NCI-H2081 treated with DMSO at 0.1 percent for 48 hours (cell line): ENCODE measurements at regions not wholly inside any gene's neighbourhood (a gene's known extent, or its start where the extent isn't known, plus 50 kb on each side); places are given as distances from the start of the nearest gene placed in this dataset.

ENCODE experiments used
- DNase-seq: peaks from one replicate; lab custom pipeline; 2025; lab: John Stamatoyannopoulos, UW

DNA sequence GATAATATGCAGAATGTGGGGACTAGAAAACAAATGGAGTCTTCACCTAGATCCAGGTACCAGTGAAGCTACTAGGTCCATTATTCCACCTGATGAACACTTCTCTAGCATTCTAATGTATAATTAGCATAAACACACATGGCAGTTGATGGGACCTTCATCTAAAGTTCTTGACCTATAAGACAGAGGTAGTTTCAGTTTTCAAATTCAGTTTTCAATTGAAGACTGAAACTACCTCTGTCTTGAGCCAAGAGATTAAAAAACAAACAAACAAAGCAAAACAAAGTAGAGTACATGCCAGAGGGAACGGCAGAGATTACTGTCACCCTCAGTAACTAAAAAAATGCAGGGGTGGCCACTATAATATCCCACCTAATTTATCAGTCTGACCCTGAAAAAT is 199.9 kb upstream of the NEIL3 start:
- DNase-seq: no peak

DNA sequence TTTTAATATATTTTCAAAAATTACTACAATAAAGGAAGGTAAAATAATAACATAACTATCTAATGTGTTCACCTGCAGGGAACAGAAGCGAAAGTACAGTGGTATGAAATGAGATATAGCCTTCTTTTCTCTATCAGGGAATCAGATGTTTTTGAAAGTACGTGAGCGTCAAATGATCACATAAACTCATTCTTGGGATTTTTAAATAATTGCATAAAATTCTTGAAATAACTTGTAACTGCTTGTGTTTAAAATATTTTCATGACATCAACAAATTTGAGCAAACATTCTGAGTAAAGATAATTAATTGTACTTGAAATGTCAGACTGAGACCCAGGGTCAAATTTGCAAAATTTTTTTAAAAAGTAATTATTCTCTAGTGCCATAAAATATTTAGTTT is 193.5 kb upstream of the NEIL3 start:
- DNase-seq: no peak

GRCh38 chr4:177117256-177117655 is 192.4 kb upstream of the NEIL3 start:
- no peak for DNase-seq

DNA sequence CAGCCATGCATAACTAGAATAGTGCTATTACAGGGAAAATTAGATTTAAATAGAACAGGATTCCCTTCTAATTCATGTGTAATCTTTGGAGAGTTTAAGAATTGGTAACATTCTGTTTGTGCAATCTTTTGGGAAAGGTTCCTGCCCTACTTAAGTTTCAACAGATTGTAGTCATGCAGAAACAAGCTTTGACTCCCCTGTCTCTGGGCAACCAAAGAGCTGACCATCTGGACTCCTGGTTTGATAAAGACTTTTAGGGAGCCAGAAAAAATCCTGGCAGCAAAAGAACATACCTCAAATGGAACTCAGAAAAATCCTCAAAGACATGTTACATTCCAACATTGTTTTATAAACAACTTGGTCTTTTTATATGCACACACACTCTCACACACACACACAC is 191.1 kb upstream of the NEIL3 start:
- no peak for DNase-seq

DNA sequence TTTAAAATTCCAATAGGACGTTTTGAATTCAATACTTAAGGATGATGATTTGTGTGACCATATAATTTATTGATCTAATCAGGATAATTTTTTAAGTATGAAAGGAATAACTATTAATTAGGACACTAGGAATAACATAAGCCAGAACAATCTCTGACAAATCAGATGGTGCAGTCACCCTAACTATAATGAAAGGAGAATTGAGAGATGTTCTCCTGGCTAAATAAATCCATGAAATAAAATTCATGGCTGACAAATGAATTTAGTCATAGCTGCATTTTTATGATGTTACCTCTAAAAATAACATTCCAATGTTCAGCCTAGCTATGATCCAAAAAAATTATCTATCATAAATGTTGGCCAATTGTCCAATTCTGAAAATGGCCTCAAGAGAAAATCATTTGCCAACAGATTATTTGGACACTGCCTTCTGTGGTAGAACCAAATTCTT is 190.6 kb upstream of the NEIL3 start:
- DNase-seq: no peak

- DNase-seq: no peak
Measured at GRCh38 chr4:177119691-177120090, 190.0 kb upstream of the NEIL3 start.

DNA sequence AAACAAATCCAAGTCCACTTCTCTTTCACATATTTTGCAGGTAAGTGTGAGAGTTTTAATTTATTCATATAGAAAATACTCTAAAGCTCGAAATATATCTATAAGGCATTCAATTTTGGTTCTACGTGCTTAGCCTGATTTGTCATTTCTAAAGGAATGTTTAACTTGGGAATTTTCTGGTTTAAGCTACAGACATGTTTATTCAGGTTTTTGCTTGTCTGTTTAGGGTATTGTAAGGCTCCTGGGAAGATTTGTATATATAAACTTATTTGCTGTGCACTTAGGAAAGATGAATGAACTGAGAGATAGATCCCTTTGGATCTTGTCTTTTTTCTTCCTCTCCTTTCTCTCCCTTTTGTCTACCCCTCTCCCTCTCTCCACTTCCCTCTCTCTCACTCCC is 185.9 kb upstream of the NEIL3 start:
- no peak for DNase-seq

GRCh38 chr4:177124349-177125064 is 185.2 kb upstream of the NEIL3 start:
- DNase-seq: no peak

- no peak for DNase-seq
Measured at GRCh38 chr4:177125656-177126055, 184.0 kb upstream of the NEIL3 start.

GRCh38 chr4:177127658-177128057 is 182.0 kb upstream of the NEIL3 start:
- DNase-seq: no peak

DNA sequence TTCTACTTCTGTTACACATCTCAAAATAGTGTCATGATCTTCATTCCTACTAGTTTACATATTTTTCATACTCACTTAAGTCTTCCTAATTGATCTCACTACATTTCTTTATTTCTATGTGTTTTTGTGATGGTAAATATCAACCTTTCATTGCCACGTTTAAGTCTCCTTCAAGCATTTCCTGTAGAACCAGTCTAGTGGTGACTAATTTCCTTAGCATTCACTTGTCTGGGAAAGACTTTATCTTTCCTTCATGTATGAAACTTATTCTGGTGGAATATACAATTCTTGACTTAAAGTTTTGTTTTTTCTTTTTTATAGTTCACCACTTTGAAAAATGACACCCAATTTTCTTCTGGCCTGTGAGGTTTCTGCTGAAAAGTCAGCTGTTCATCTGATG is 181.4 kb upstream of the NEIL3 start:
- DNase-seq: no peak

DNA sequence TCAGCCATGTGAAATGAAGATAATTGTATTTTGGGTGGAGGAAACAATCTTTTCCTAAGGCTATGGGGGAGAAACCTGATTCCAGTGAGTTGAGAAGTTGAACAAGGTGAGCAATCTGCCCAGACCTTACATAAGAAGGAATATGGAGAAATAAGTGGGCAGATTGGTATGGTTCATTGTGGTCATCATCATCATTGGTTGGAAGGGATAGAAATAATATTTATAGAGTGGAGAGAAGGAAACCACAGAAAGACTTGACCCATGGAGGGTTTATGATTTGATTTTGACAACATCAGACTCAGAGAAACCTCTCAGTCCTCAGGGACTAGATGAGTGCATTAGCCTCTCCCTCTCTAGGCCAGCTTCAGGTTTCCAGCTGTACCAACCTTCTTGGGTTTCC is 177.9 kb upstream of the NEIL3 start:
- no peak for DNase-seq

DNA sequence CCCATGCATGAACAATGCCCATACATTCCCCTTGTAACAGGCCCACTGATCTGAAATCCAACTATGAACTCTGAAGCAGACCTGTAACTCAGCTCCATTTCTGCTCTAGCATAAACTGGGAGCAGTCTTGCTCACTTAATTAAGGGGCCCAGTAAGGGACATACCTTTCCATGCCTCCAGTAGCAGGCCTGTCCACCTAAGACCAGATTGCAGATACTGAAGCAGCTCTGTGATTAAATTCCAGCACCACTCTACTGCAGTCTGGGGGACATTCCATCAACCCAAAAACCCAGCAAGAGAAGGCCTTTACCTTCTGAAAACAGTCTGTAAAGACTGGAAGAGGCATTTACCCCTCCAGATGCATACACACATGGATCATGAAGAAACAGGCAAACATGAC is 162.0 kb upstream of the NEIL3 start:
- no peak for DNase-seq

DNA sequence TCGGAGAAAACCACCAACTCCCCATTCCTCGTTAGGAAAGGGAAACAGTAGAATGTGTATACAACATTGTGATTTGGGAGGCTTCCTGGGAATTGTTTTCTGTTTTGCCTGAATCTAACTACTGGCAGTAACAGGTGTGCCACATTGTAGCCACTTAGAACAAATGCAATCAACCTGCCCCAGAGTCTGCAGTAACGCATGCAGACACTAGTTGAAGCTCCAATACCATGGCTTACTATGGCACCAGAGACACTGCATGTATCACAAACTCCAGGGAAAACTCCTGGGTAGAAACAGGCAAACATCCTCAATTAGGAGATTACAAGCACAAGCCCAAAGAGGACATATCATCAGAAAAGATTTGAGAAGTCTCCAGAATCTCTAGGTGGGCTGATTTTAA is 154.2 kb upstream of the NEIL3 start:
- DNase-seq: no peak

DNA sequence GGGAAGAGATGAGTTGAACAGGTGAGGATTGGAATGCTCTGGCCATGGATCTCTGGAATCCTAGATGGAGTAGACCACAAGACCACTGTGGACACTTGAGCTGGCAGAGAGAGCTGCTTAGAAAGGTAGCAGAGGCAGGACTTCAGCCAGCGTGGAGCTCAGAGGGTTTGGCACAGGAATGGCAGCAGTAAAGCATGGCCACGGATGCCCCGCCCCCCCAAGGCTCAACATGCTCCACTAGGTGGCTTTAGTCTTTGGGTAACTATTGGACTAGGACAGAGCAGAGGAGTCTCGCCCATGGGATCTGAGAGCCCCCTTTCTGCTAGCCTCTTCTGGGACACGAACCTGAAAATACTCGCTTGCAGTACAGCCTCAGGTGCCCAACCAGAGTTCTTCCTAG is 150.1 kb upstream of the NEIL3 start:
- no peak for DNase-seq

GRCh38 chr4:177161781-177162180 is 147.9 kb upstream of the NEIL3 start:
- no peak for DNase-seq

GRCh38 chr4:177163532-177163931 is 146.1 kb upstream of the NEIL3 start:
- no peak for DNase-seq

DNA sequence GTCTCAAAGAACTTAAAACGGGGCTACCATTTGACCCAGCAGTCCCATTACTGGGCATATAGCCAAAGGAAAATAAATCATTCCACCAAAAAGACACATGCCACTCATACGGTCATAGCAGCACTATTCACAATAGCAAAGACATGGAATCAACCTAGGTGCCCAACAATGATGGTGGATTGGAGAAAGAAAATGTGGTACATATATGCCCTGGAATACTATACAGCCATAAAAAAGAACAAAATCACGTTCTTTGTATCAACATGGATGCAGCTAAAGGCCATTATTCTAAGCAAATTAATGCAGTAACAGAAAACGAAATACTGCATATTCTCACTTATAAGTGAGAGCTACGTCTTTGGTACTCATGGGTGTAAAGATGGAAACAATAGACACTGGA is 138.1 kb upstream of the NEIL3 start:
- no peak for DNase-seq

GRCh38 chr4:177175473-177175872 is 134.2 kb upstream of the NEIL3 start:
- no peak for DNase-seq

DNA sequence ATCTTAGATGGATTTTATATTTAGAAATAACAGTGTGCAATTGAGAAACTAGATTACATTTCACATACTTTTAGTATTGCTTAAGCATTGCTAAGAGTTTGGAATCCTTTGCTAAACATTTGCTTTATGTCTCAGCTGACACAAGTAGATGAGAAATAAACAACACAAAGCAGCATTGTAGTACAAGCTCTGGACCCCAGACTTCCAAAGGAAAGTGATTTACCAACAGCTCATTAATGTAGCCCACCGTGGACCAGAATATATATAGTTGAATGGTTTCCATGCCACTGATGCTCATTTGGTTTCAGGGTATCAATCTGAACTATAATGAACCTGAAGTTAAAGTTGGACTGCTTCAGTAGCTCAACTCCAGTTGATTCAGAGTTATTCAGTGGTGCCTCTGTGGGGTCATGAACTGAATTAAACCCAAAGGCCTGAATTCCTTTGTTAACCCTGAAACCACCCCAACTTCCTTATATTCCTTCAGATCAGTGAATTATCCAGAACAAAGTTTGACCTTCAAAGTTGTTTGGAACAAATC is 132.1 kb upstream of the NEIL3 start:
- no peak for DNase-seq

- no peak for DNase-seq
Measured at GRCh38 chr4:177178246-177178645, 131.4 kb upstream of the NEIL3 start.

GRCh38 chr4:177182166-177182565 is 127.5 kb upstream of the NEIL3 start:
- DNase-seq: no peak

DNA sequence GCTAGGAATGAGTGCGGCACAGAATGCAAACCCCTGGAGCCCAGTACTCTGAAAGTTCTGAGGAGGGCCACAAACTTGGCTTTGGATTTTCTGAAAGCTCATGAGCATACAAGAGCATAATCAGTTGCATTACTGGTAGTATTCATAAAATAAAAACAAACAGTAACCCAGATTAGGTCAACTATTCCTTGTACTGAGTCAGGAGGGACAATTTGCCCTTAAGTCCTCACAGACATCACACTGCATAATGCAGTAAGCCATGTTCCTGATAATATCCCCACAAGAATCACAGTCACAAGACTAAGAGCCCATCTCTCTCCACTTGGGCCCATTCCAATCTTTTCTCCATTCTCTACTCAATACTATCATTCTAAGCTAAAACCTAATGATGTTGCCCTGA is 126.9 kb upstream of the NEIL3 start:
- DNase-seq: no peak

DNA sequence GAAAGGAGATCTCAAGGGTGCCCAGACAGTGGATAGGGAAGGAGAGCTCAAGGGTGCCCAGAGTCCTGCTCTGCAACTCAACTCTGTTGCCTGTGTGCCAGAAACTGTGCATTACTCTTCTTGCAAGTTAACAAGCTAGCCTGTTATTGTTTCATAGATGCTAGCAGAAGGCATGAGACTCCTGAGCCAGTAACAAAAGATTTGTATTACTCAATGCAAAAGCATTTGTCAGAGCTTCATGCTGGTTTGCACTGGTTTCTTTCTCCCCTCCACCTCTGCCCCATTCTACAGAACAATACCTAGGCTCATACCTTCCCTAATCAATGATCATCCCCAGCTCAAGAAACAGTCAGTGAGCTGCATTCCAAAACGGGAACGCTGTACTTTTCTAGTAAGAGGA is 124.5 kb upstream of the NEIL3 start:
- DNase-seq: no peak
